Keratinocyte (primary cell): ENCODE measurements at regions not wholly inside any gene's neighbourhood (a gene's known extent, or its start where the extent isn't known, plus 50 kb on each side); places are given as distances from the start of the nearest gene placed in this dataset.

Experiments used
- EZH2 ChIP-seq: IDR thresholded peaks from one replicate; pipeline ENCODE4 v1.6.1; 2012; ENCODE audit warnings: inconsistent platforms, mild to moderate bottlenecking, low read length, moderate library complexity
- TF ChIP-seq, protein P1 (sequence below), 3 experiments: IDR thresholded peaks in 1 of 3; conservative IDR thresholded peaks in 1 of 3; optimal IDR thresholded peaks in 1 of 3; 2 replicates in 2 of 3; 3 replicates in 1 of 3; pipeline versions ENCODE3 to v1.5.1; 2011; ENCODE audit warnings: low read length in 3 of 3, mild to moderate bottlenecking in 3 of 3, moderate library complexity in 2 of 3, control low read depth in 1 of 3, inconsistent platforms in 1 of 3; ENCODE audit not compliant: insufficient read depth in 2 of 3; ENCODE audit errors: extremely low read depth in 1 of 3

DNA sequence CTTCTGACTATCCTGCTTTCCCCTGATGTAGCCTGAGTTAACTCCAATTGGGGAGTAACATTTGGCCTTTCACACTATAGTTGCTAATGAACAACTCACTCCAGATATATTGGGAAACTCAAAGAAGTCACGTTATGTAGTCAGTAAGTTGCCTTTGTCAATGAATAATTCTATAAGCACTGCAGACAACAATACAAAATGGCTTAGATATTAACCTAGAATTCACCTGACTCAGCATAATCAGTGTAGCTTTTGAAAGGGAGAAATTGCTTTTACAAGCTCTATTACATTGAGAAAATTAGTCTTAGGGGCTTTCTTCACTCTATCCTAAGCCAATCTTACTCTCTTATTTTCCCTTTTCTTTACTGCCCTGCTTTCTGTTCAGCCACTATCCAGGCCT is 303.5 kb upstream of the NR5A2 start:
- TF ChIP-seq, protein P1, sequence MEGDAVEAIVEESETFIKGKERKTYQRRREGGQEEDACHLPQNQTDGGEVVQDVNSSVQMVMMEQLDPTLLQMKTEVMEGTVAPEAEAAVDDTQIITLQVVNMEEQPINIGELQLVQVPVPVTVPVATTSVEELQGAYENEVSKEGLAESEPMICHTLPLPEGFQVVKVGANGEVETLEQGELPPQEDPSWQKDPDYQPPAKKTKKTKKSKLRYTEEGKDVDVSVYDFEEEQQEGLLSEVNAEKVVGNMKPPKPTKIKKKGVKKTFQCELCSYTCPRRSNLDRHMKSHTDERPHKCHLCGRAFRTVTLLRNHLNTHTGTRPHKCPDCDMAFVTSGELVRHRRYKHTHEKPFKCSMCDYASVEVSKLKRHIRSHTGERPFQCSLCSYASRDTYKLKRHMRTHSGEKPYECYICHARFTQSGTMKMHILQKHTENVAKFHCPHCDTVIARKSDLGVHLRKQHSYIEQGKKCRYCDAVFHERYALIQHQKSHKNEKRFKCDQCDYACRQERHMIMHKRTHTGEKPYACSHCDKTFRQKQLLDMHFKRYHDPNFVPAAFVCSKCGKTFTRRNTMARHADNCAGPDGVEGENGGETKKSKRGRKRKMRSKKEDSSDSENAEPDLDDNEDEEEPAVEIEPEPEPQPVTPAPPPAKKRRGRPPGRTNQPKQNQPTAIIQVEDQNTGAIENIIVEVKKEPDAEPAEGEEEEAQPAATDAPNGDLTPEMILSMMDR (optimal IDR thresholded peaks at IDR 0.05 in 1 of 3, IDR thresholded peaks at IDR 0.05 in 1 of 3, conservative IDR thresholded peaks at IDR 0.05 in 1 of 3; ENCODE audit: extremely low read depth in 1 of 3, insufficient read depth in 2 of 3, low read length in 3 of 3), result no peak
- no peak for TF ChIP-seq EZH2
